T-cell (primary cell): ENCODE measurements at regions not wholly inside any gene's neighbourhood (a gene's known extent, or its start where the extent isn't known, plus 50 kb on each side); places are given as distances from the start of the nearest gene placed in this dataset.
"Not testable (repeated sequence)": the region's sequence is repeated elsewhere in the genome, so short reads cannot be mapped to it uniquely, and the experiment has no call there.

Source experiments
- ATAC-seq, 4 experiments: fragments of 200-7000 bp in 3 of 4; fragments of 150-1000 bp in 1 of 4; cut with Tn5 transposase; replicated peaks in 1 of 4; 1 replicate in 3 of 4; 2 replicates in 1 of 4; pipeline ENCODE4 v1.10.0; 2021; ENCODE audit warnings: moderate library complexity in 3 of 4, mild to moderate bottlenecking in 2 of 4, moderate number of reproducible peaks in 1 of 4
- CTCF ChIA-PET, 2 donors: fragments of 300-600 bp; sonication (Branson Sonifier 250); formaldehyde crosslinking; loops; one replicate each; lab custom pipeline; 2022; ENCODE audit warnings: antibody characterized with exemption in 2 of 2; lab: Charles Lee
- POLR2A ChIA-PET, 2 donors: fragments of 300-600 bp; sonication (Branson Sonifier 250); formaldehyde crosslinking; loops; one replicate each; lab custom pipeline; 2022; ENCODE audit warnings: antibody characterized with exemption in 2 of 2; lab: Charles Lee
- DNase-seq, 35 experiments: peaks; one replicate each; pipeline versions ENCODE4 v3.0.0 to v3.0.0-alpha.2; 2013 to 2023
- H3K27ac ChIP-seq: one replicate; pipeline ENCODE4 v1.5.1; 2013; ENCODE audit warnings: low read length
- H3K27me3 ChIP-seq, 2 experiments: replicated peaks in 1 of 2; 1 replicate in 1 of 2; 2 replicates in 1 of 2; pipeline versions ENCODE4 v1.6.1 to v1.7.0; 2013; ENCODE audit warnings: low read length in 1 of 2, mixed read lengths in 1 of 2; ENCODE audit not compliant: control insufficient read depth in 2 of 2, insufficient read depth in 2 of 2; ENCODE audit errors: extremely low read depth in 1 of 2
- H3K36me3 ChIP-seq, 2 donors: 1 replicate in 1 of 2; 2 replicates in 1 of 2; pipeline versions ENCODE4 v1.6.1 to v1.7.0; 2013; ENCODE audit warnings: low read length in 1 of 2; ENCODE audit not compliant: control insufficient read depth in 2 of 2, insufficient read depth in 1 of 2; ENCODE audit errors: extremely low read depth in 1 of 2
- H3K4me1 ChIP-seq, 2 experiments: 1 replicate in 1 of 2; 2 replicates in 1 of 2; pipeline versions ENCODE4 v1.6.1 to v1.7.0; 2013; ENCODE audit warnings: low read length in 2 of 2, mixed read lengths in 1 of 2; ENCODE audit not compliant: insufficient read depth in 2 of 2, control insufficient read depth in 1 of 2; ENCODE audit errors: extremely low read depth in 1 of 2
- H3K4me3 ChIP-seq, 2 donors: 1 replicate in 1 of 2; 2 replicates in 1 of 2; pipeline versions ENCODE4 v1.5.1 to v1.7.0; 2013; ENCODE audit warnings: mild to moderate bottlenecking in 2 of 2, low read length in 1 of 2, moderate library complexity in 1 of 2; ENCODE audit not compliant: control insufficient read depth in 1 of 2; ENCODE audit errors: extremely low read depth in 1 of 2
- H3K9me3 ChIP-seq: 2 replicates; pipeline ENCODE4 v1.7.0; 2013
- H3K27ac Mint-ChIP-seq, 2 donors: one replicate each; pipeline ENCODE4 v1.8.0; 2020 to 2021; ENCODE audit warnings: mild to moderate bottlenecking in 2 of 2, mixed read lengths in 2 of 2
- H3K27me3 Mint-ChIP-seq, 2 donors: one replicate each; pipeline ENCODE4 v1.8.0; 2021 to 2022; ENCODE audit warnings: mixed read lengths in 2 of 2
- H3K36me3 Mint-ChIP-seq: one replicate; pipeline ENCODE4 v1.8.0; 2021; ENCODE audit warnings: mixed read lengths
- H3K4me1 Mint-ChIP-seq, 3 donors: one replicate each; pipeline ENCODE4 v1.8.0; 2020 to 2022; ENCODE audit warnings: mixed read lengths in 3 of 3, mild to moderate bottlenecking in 1 of 3
- H3K4me3 Mint-ChIP-seq, 3 donors: one replicate each; pipeline ENCODE4 v1.8.0; 2020 to 2022; ENCODE audit warnings: mild to moderate bottlenecking in 3 of 3, mixed read lengths in 3 of 3, moderate library complexity in 3 of 3
- H3K9me3 Mint-ChIP-seq, 3 donors: one replicate each; pipeline ENCODE4 v1.8.0; 2020 to 2022; ENCODE audit warnings: mixed read lengths in 3 of 3
- WGBS: methylation state at CpG from one replicate; pipeline ENCODE4 v1.1.5; 2013; ENCODE audit warnings: missing lambda C conversion rate; ENCODE audit not compliant: insufficient coverage; 5-methylcytosine and 5-hydroxymethylcytosine counted together

DNA sequence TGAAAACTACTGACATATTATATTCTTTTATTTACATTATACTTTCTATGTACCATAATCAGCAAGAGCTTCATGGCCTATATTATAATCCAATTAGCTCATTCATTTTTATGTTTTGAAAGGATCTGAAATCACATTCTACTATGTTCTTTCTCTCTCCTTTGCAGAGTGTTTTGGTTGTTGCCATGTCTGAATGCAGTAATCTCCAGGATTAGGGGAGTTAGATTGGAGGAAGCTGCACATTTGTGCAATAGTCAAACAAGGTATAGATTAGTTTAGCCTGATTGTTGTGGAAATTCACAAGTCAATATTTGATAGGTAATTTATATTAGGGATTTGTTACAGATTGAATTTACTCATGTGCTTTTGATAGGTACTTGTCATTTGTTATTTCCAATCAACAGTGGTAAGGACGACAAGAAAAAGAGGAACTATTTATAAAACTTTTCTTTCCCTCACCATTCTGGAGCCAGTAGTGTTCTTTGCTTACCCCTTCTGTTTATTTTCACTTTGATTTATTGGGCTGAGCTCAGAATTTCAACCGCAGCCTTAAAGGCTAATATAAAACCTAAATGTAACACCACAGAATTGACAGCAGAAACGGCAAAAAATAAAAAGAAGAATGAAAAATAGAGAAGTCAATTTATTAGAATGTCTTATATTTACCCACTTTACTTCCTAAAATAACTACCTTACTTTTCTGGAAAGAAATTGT, 597.0 kb downstream of the CHSY3 start:
- Mint-ChIP-seq H3K36me3 (no peaks in the 10 kb centered on the region), H3K4me3 (no peak overlapping the region), H3K27me3 (no peaks in the 10 kb centered on the region), H3K9me3 (no peaks in the 10 kb centered on the region), H3K27ac (no peak overlapping the region), H3K4me1 (no peaks in the 10 kb centered on the region)
- Histone ChIP-seq H3K4me1 (no peaks in the 10 kb centered on the region), H3K36me3 (no peaks in the 10 kb centered on the region), H3K9me3 (no peaks in the 10 kb centered on the region), H3K27me3 (no peaks in the 10 kb centered on the region), H3K4me3 (no peak overlapping the region), H3K27ac (no peak overlapping the region)
- ChIA-PET CTCF (no interaction called here), POLR2A (no interaction called here)
- no CpG with 5 or more reads among the region's 3 CpGs for WGBS
- ATAC-seq (no peak), DNase-seq (no peak)

DNA sequence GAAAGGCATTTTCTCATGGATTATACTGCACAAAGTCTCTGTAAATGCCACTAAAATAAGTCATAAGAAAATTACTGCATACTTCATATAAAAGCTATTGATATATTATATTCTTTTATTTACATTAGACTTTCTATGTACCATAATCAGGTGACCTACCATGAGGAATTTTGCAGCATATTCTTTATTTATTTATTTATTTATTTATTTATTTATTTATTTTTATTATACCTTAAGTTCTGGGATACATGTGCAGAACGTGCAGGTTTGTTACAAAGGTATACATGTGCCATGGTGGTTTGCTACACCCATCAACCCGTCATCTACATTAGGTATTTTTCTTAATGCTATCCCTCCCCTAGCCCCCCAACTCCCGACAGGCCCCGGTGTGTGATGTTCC, 596.2 kb downstream of the CHSY3 start:
- not testable (repeated sequence) for ATAC-seq

DNA sequence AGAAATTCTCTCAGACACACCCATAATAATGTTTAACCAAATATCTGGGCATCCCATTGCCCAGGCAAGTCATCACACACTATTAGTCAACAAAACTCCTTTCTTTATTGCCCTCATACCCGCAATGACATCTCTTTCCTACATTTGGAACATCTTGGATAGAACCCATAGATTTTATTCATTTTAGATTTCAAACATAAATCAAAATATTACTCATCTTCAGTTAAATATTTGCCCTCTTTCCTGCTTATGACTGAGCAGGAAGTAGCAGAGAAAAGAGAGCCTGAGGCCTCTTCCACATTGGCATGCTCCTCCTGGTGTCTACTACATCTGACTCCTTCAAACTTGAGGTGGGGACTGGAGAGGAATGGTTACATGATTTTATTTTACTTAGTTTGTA, 592.0 kb downstream of the CHSY3 start:
- H3K4me3 ChIP-seq: no peak overlapping the region
- no peak for ATAC-seq
- Mint-ChIP-seq H3K27ac (no peak overlapping the region), H3K4me1 (no peaks in the 10 kb centered on the region), H3K9me3 (peaks cover 4 to 15% (median 5%) of the 10 kb centered on the region in 3 donors), H3K27me3 (no peaks in the 10 kb centered on the region), H3K4me3 (no peak overlapping the region), H3K36me3 (no peaks in the 10 kb centered on the region)
- DNase-seq: no peak
- POLR2A ChIA-PET: no interaction called here
- no peaks in the 10 kb centered on the region for H3K36me3 ChIP-seq
- no peak overlapping the region for H3K27ac ChIP-seq
- no peaks in the 10 kb centered on the region for H3K9me3 ChIP-seq
- H3K27me3 ChIP-seq: no peaks in the 10 kb centered on the region
- CTCF ChIA-PET: no interaction called here
- 91% methylated on average over 1 of the region's 1 CpG for WGBS
- H3K4me1 ChIP-seq: no peaks in the 10 kb centered on the region

More for the DNA sequence above, 596.2 kb downstream of the CHSY3 start:
- H3K27me3 ChIP-seq, H3K4me3 ChIP-seq, H3K9me3 Mint-ChIP-seq, H3K27me3 Mint-ChIP-seq, H3K4me3 Mint-ChIP-seq, POLR2A ChIA-PET, H3K36me3 ChIP-seq, H3K4me1 ChIP-seq, H3K27ac ChIP-seq, H3K9me3 ChIP-seq, CTCF ChIA-PET, H3K27ac Mint-ChIP-seq, DNase-seq, H3K36me3 Mint-ChIP-seq, H3K4me1 Mint-ChIP-seq: not testable (repeated sequence)
- no CpG with 5 or more reads among the region's 4 CpGs for WGBS

GRCh38 chr5:130488252-130488651, 584.0 kb downstream of the CHSY3 start:
- peaks cover 4 to 15% of the 10 kb centered on the region in 2 donors for H3K27me3 Mint-ChIP-seq
- CTCF ChIA-PET: no interaction called here
- Histone ChIP-seq H3K4me1 (no peaks in the 10 kb centered on the region), H3K9me3 (no peaks in the 10 kb centered on the region), H3K27me3 (no peaks in the 10 kb centered on the region), H3K27ac (no peak overlapping the region), H3K36me3 (no peaks in the 10 kb centered on the region), H3K4me3 (no peak overlapping the region)
- H3K27ac Mint-ChIP-seq: no peak overlapping the region
- no peak for ATAC-seq
- 86% methylated on average over 1 of the region's 1 CpG for WGBS
- no peaks in the 10 kb centered on the region for H3K4me1 Mint-ChIP-seq
- no peaks in the 10 kb centered on the region for H3K36me3 Mint-ChIP-seq
- H3K9me3 Mint-ChIP-seq: peaks cover 0 to 5% (median 1%) of the 10 kb centered on the region in 3 donors
- H3K4me3 Mint-ChIP-seq: no peak overlapping the region
- no peak for DNase-seq
- POLR2A ChIA-PET: no interaction called here

- Mint-ChIP-seq H3K4me3 (no peak overlapping the region), H3K27me3 (peaks cover 2 to 10% of the 10 kb centered on the region in 2 donors), H3K9me3 (peaks cover 4 to 21% (median 11%) of the 10 kb centered on the region in 3 donors), H3K27ac (no peak overlapping the region), H3K36me3 (no peaks in the 10 kb centered on the region), H3K4me1 (no peaks in the 10 kb centered on the region)
- Histone ChIP-seq H3K27me3 (no peaks in the 10 kb centered on the region), H3K27ac (no peak overlapping the region), H3K4me3 (no peak overlapping the region), H3K4me1 (no peaks in the 10 kb centered on the region), H3K9me3 (no peaks in the 10 kb centered on the region), H3K36me3 (no peaks in the 10 kb centered on the region)
- DNase-seq (no peak), ATAC-seq (no peak)
- ChIA-PET CTCF (no interaction called here), POLR2A (no interaction called here)
- 81% methylated on average over 7 of the region's 9 CpGs for WGBS
Measured at GRCh38 chr5:130479045-130479804, 575.0 kb downstream of the CHSY3 start.

DNA sequence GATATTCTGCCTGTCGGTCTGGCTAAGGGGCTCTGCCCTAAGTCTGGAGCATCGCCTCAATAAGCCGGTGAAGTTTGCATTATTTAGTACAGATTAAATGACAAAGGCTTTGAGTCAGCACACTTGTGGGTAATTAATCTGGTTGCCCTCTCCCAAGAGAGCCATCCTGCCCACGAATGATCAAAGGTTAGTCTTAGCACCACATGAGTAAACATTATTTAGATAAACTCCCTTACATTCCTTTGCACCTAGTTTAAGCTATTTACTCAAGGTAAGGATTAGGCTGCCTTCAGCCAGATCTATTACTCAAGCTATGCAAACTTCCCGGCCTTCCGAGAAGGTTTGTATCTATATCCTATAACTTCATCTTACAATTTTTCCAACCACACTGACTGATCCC, 572.1 kb downstream of the CHSY3 start:
- POLR2A ChIA-PET: no interaction called here
- no peaks in the 10 kb centered on the region for H3K9me3 ChIP-seq
- peaks cover 0 to 4% of the 10 kb centered on the region in 2 donors for H3K27me3 Mint-ChIP-seq
- H3K36me3 ChIP-seq: no peaks in the 10 kb centered on the region
- H3K4me3 Mint-ChIP-seq: no peak overlapping the region
- DNase-seq (no peak), ATAC-seq (no peak)
- CTCF ChIA-PET: interaction anchor here in 1 of 2 donors (0.6 kb wide), 1 partner anchor 16 kb away, joined by 5 read pairs; no protein-coding TSS in a partner anchor
- no peaks in the 10 kb centered on the region for H3K4me1 Mint-ChIP-seq
- no peak overlapping the region for H3K27ac Mint-ChIP-seq
- H3K36me3 Mint-ChIP-seq: no peaks in the 10 kb centered on the region
- peaks cover 8 to 29% (median 11%) of the 10 kb centered on the region in 3 donors for H3K9me3 Mint-ChIP-seq
- H3K4me3 ChIP-seq: no peak overlapping the region
- no peaks in the 10 kb centered on the region for H3K4me1 ChIP-seq
- 100% methylated on average over 1 of the region's 6 CpGs for WGBS
- no peaks in the 10 kb centered on the region for H3K27me3 ChIP-seq
- H3K27ac ChIP-seq: no peak overlapping the region
